SK-N-SH treated with all-trans-retinoic acid at 6 μM for 48 hours (cell line): ENCODE measurements at regions not wholly inside any gene's neighbourhood (a gene's known extent, or its start where the extent isn't known, plus 50 kb on each side); places are given as distances from the start of the nearest gene placed in this dataset.

Experiments
- ATAC-seq: fragments of 200-7000 bp; cut with Tn5 transposase; 3 replicates; pipeline ENCODE4 v1.9.1; 2020; ENCODE audit warnings: mild to moderate bottlenecking, moderate library complexity
- ARNTL ChIP-seq: fragments of 450-650 bp; formaldehyde crosslinking; IDR thresholded peaks from 2 replicates; pipeline ENCODE4 v1.5.0; 2020; ENCODE audit warnings: low read depth, mild to moderate bottlenecking, moderate library complexity, borderline replicate concordance
- BACH2 ChIP-seq: fragments of 250-450 bp; sonication (Bioruptor Pico); IDR thresholded peaks from 2 replicates; pipeline ENCODE4 v1.9.0; 2021; ENCODE audit warnings: mild to moderate bottlenecking, borderline replicate concordance
- CSDC2 ChIP-seq: fragments of 250-450 bp; sonication (Bioruptor Pico); IDR thresholded peaks from 2 replicates; pipeline ENCODE4 v1.5.0; 2020; ENCODE audit warnings: mild to moderate bottlenecking, moderate library complexity
- ESRRG ChIP-seq: fragments of 250-450 bp; sonication (Bioruptor Pico); IDR thresholded peaks from 2 replicates; pipeline ENCODE4 v1.6.1; 2021; ENCODE audit warnings: mild to moderate bottlenecking
- GLIS3 ChIP-seq: fragments of 250-450 bp; sonication (Bioruptor Pico); IDR thresholded peaks from 2 replicates; pipeline ENCODE4 v1.5.0; 2020; ENCODE audit warnings: mild to moderate bottlenecking, moderate library complexity
- ISL1 ChIP-seq: fragments of 250-450 bp; sonication (Bioruptor Pico); IDR thresholded peaks from 2 replicates; pipeline ENCODE4 v2.1.2; 2022; ENCODE audit warnings: mild to moderate bottlenecking, moderate library complexity
- OSR1 ChIP-seq: fragments of 250-450 bp; sonication (Bioruptor Pico); IDR thresholded peaks from 2 replicates; pipeline ENCODE4 v1.8.0; 2022; ENCODE audit warnings: moderate library complexity, mild to moderate bottlenecking, inconsistent platforms
- PPARA ChIP-seq: fragments of 250-450 bp; sonication (Bioruptor Pico); IDR thresholded peaks from 2 replicates; pipeline ENCODE4 v1.5.0; 2020; ENCODE audit warnings: mild to moderate bottlenecking, borderline replicate concordance
- RARB ChIP-seq: fragments of 250-450 bp; sonication (Bioruptor Pico); IDR thresholded peaks from 2 replicates; pipeline ENCODE4 v1.8.0; 2021; ENCODE audit warnings: mild to moderate bottlenecking, moderate library complexity
- SNAI2 ChIP-seq: fragments of 250-450 bp; sonication (Bioruptor Pico); IDR thresholded peaks from 2 replicates; pipeline ENCODE4 v1.5.0; 2020; ENCODE audit warnings: mild to moderate bottlenecking, moderate library complexity
- TCF4 ChIP-seq: fragments of 250-450 bp; sonication (Bioruptor Pico); IDR thresholded peaks from 2 replicates; pipeline ENCODE4 v1.8.0; 2021; ENCODE audit warnings: mild to moderate bottlenecking, moderate library complexity, borderline replicate concordance
- TOX ChIP-seq: fragments of 250-450 bp; sonication (Bioruptor Pico); IDR thresholded peaks from 2 replicates; pipeline ENCODE4 v1.8.0; 2021; ENCODE audit warnings: mild to moderate bottlenecking, moderate library complexity, borderline replicate concordance
- ZC3H10 ChIP-seq: fragments of 250-450 bp; sonication (Bioruptor Pico); IDR thresholded peaks from 2 replicates; pipeline ENCODE4 v1.5.1; 2021; ENCODE audit warnings: mild to moderate bottlenecking, moderate library complexity
- ZFP3 ChIP-seq: fragments of 250-450 bp; sonication (Bioruptor Pico); IDR thresholded peaks from 2 replicates; pipeline ENCODE4 v1.5.0; 2020; ENCODE audit warnings: mild to moderate bottlenecking, moderate library complexity
- ZNF565 ChIP-seq: fragments of 450-650 bp; formaldehyde crosslinking; conservative IDR thresholded peaks from 2 replicates; pipeline ENCODE4 v1.5.0; 2020; ENCODE audit warnings: low read depth, mild to moderate bottlenecking, moderate library complexity
- ZNF70 ChIP-seq: fragments of 450-650 bp; formaldehyde crosslinking; IDR thresholded peaks from 2 replicates; pipeline ENCODE4 v1.5.0; 2020; ENCODE audit warnings: mild to moderate bottlenecking, moderate library complexity
- ZNF8 ChIP-seq: fragments of 450-650 bp; formaldehyde crosslinking; IDR thresholded peaks from 2 replicates; pipeline ENCODE4 v1.5.0; 2020; ENCODE audit warnings: mild to moderate bottlenecking, moderate library complexity
- TF ChIP-seq, protein P1 (sequence below): fragments of 250-450 bp; sonication (Bioruptor Pico); IDR thresholded peaks from 2 replicates; pipeline ENCODE4 v1.8.0; 2020; ENCODE audit warnings: mild to moderate bottlenecking, moderate library complexity, borderline replicate concordance
- TF ChIP-seq, protein P2 (sequence below): fragments of 250-450 bp; sonication (Bioruptor Pico); IDR thresholded peaks from 2 replicates; pipeline ENCODE4 v1.5.1; 2020; ENCODE audit warnings: low read depth, mild to moderate bottlenecking, moderate library complexity
- TF ChIP-seq, protein P3 (sequence below): fragments of 250-450 bp; sonication (Bioruptor Pico); IDR thresholded peaks from 2 replicates; pipeline ENCODE4 v1.5.1; 2021; ENCODE audit warnings: mild to moderate bottlenecking, moderate library complexity
- TF ChIP-seq, protein P4 (sequence below): fragments of 250-450 bp; sonication (Bioruptor Pico); IDR thresholded peaks from 2 replicates; pipeline ENCODE4 v1.5.0; 2020; ENCODE audit warnings: mild to moderate bottlenecking, moderate library complexity

DNA sequence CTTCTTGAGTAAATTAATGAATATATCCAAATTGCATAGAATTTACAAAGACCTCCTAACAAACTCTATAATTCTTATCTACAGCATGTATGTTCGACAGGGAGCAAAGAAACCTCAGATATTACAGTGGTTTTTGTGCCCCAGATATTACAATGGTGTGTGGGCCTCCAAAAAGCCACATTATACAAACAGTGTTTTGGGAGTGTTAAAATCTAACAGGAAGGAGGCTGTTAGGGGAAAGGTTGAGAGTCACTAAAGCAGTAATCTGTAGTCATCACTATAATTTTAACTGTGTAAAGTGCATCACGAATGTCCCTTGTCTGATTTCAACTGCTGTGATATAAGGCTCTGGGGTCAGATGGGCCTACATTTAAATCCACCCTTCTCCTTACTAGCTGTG lies 400.2 kb upstream of the C16orf82 start:
- ATAC-seq = no peak
- no peak for TF ChIP-seq BACH2 (CRISPR knock-in tag)
- TF ChIP-seq RARB (CRISPR knock-in tag) = no peak
- no peak for TF ChIP-seq ZNF565 (CRISPR knock-in tag)
- no peak for TF ChIP-seq TCF4
- TF ChIP-seq OSR1 (CRISPR knock-in tag) = no peak
- no peak for TF ChIP-seq TOX
- TF ChIP-seq ISL1 (CRISPR knock-in tag) = no peak
- TF ChIP-seq, protein P1, sequence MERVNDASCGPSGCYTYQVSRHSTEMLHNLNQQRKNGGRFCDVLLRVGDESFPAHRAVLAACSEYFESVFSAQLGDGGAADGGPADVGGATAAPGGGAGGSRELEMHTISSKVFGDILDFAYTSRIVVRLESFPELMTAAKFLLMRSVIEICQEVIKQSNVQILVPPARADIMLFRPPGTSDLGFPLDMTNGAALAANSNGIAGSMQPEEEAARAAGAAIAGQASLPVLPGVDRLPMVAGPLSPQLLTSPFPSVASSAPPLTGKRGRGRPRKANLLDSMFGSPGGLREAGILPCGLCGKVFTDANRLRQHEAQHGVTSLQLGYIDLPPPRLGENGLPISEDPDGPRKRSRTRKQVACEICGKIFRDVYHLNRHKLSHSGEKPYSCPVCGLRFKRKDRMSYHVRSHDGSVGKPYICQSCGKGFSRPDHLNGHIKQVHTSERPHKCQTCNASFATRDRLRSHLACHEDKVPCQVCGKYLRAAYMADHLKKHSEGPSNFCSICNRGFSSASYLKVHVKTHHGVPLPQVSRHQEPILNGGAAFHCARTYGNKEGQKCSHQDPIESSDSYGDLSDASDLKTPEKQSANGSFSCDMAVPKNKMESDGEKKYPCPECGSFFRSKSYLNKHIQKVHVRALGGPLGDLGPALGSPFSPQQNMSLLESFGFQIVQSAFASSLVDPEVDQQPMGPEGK (CRISPR knock-in tag) = no peak
- TF ChIP-seq ESRRG (CRISPR knock-in tag) = no peak
- no peak for TF ChIP-seq ZNF8 (CRISPR knock-in tag)
- TF ChIP-seq GLIS3 (CRISPR knock-in tag) = no peak
- TF ChIP-seq, protein P2, sequence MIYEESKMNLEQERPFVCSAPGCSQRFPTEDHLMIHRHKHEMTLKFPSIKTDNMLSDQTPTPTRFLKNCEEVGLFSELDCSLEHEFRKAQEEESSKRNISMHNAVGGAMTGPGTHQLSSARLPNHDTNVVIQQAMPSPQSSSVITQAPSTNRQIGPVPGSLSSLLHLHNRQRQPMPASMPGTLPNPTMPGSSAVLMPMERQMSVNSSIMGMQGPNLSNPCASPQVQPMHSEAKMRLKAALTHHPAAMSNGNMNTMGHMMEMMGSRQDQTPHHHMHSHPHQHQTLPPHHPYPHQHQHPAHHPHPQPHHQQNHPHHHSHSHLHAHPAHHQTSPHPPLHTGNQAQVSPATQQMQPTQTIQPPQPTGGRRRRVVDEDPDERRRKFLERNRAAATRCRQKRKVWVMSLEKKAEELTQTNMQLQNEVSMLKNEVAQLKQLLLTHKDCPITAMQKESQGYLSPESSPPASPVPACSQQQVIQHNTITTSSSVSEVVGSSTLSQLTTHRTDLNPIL (CRISPR knock-in tag) = no peak
- no peak for TF ChIP-seq ZC3H10
- TF ChIP-seq CSDC2 (CRISPR knock-in tag) = no peak
- no peak for TF ChIP-seq ZNF70
- TF ChIP-seq, protein P3, sequence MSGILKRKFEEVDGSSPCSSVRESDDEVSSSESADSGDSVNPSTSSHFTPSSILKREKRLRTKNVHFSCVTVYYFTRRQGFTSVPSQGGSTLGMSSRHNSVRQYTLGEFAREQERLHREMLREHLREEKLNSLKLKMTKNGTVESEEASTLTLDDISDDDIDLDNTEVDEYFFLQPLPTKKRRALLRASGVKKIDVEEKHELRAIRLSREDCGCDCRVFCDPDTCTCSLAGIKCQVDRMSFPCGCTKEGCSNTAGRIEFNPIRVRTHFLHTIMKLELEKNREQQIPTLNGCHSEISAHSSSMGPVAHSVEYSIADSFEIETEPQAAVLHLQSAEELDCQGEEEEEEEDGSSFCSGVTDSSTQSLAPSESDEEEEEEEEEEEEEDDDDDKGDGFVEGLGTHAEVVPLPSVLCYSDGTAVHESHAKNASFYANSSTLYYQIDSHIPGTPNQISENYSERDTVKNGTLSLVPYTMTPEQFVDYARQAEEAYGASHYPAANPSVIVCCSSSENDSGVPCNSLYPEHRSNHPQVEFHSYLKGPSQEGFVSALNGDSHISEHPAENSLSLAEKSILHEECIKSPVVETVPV = no peak
- TF ChIP-seq SNAI2 (CRISPR knock-in tag) = no peak
- TF ChIP-seq ZFP3 = no peak
- TF ChIP-seq, protein P4, sequence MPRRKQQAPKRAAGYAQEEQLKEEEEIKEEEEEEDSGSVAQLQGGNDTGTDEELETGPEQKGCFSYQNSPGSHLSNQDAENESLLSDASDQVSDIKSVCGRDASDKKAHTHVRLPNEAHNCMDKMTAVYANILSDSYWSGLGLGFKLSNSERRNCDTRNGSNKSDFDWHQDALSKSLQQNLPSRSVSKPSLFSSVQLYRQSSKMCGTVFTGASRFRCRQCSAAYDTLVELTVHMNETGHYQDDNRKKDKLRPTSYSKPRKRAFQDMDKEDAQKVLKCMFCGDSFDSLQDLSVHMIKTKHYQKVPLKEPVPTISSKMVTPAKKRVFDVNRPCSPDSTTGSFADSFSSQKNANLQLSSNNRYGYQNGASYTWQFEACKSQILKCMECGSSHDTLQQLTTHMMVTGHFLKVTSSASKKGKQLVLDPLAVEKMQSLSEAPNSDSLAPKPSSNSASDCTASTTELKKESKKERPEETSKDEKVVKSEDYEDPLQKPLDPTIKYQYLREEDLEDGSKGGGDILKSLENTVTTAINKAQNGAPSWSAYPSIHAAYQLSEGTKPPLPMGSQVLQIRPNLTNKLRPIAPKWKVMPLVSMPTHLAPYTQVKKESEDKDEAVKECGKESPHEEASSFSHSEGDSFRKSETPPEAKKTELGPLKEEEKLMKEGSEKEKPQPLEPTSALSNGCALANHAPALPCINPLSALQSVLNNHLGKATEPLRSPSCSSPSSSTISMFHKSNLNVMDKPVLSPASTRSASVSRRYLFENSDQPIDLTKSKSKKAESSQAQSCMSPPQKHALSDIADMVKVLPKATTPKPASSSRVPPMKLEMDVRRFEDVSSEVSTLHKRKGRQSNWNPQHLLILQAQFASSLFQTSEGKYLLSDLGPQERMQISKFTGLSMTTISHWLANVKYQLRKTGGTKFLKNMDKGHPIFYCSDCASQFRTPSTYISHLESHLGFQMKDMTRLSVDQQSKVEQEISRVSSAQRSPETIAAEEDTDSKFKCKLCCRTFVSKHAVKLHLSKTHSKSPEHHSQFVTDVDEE = no peak
- TF ChIP-seq PPARA (CRISPR knock-in tag) = no peak

DNA sequence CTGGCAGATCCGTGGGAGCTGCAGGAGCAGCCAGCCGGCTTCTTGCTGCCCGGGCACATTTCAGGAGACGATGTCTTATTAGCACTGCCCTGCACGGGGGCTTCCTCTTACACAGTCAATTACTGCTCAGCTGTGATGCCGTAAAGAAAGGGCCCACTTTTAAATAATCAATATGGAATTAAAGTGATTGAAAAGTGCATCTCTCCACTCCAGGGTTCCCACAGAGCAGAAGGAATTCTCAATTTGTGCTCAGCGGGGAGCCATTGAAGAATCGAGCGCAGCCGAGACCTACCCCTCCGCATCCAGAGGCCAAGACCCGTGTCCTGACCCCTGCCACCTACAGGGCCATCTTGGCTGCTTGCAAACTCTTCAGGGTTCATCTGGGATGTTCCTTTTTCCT lies 399.4 kb upstream of the C16orf82 start:
- no peak for ATAC-seq
- no peak for TF ChIP-seq GLIS3 (CRISPR knock-in tag)
- no peak for TF ChIP-seq ZNF8 (CRISPR knock-in tag)
- TF ChIP-seq ESRRG (CRISPR knock-in tag) = no peak
- TF ChIP-seq BACH2 (CRISPR knock-in tag) = no peak
- TF ChIP-seq ARNTL (CRISPR knock-in tag) = no peak
- TF ChIP-seq, protein P4 = no peak
- no peak for TF ChIP-seq ISL1 (CRISPR knock-in tag)
- TF ChIP-seq, protein P2 (CRISPR knock-in tag) = no peak
- TF ChIP-seq OSR1 (CRISPR knock-in tag) = no peak
